Parathyroid adenoma (tissue), 2 donors: ENCODE measurements at regions not wholly inside any gene's neighbourhood (a gene's known extent, or its start where the extent isn't known, plus 50 kb on each side); places are given as distances from the start of the nearest gene placed in this dataset.
A peak's percentile ranks its signal among the peaks of the same experiment; 100 is the strongest.

Source experiments
- H2AFZ ChIP-seq: fragments of 300-600 bp; sonication (generic); one replicate; pipeline ENCODE4 v1.7.0; 2017; ENCODE audit warnings: antibody characterized with exemption, mild to moderate bottlenecking
- H3K27ac ChIP-seq: fragments of 300-600 bp; sonication (generic); one replicate; pipeline ENCODE4 v1.7.0; 2017
- H3K27me3 ChIP-seq: fragments of 300-600 bp; sonication (generic); one replicate; pipeline ENCODE4 v1.7.0; 2017; ENCODE audit warnings: low read length; ENCODE audit not compliant: control insufficient read depth, insufficient read depth
- H3K36me3 ChIP-seq: fragments of 300-600 bp; sonication (generic); one replicate; pipeline ENCODE4 v1.7.0; 2017; ENCODE audit warnings: low read length; ENCODE audit not compliant: control insufficient read depth, insufficient read depth
- H3K4me1 ChIP-seq: fragments of 300-600 bp; sonication (generic); one replicate; pipeline ENCODE4 v1.7.0; 2017; ENCODE audit warnings: control low read depth
- H3K4me2 ChIP-seq: fragments of 300-600 bp; sonication (generic); one replicate; pipeline ENCODE4 v1.7.0; 2017; ENCODE audit warnings: low read length
- H3K4me3 ChIP-seq: fragments of 300-600 bp; sonication (generic); one replicate; pipeline ENCODE4 v1.7.0; 2017; ENCODE audit warnings: low read depth, low read length
- H3K79me2 ChIP-seq: fragments of 300-600 bp; sonication (generic); one replicate; pipeline ENCODE4 v1.7.0; 2017; ENCODE audit warnings: control low read depth
- H3K9ac ChIP-seq: fragments of 300-600 bp; sonication (generic); one replicate; pipeline ENCODE4 v1.7.0; 2017; ENCODE audit warnings: mild to moderate bottlenecking
- H3K9me3 ChIP-seq: fragments of 300-600 bp; sonication (generic); one replicate; pipeline ENCODE4 v1.7.0; 2017; ENCODE audit warnings: low read length; ENCODE audit not compliant: control insufficient read depth
- CTCF ChIP-seq: fragments of 300-600 bp; sonication (generic); IDR thresholded peaks from one replicate; pipeline ENCODE4 v1.7.0; 2017; ENCODE audit warnings: antibody characterized with exemption, mild to moderate bottlenecking
- donor health status: primary hyperparathyroidism.

- H3K9ac ChIP-seq, result no peak overlapping the region
Observed at GRCh38 chr18:32549248-32550110, 78.8 kb upstream of the GAREM1 start.

GRCh38 chr18:32548688-32549087 lies 78.0 kb upstream of the GAREM1 start:
- Histone ChIP-seq H3K9me3 (no peaks in the 10 kb centered on the region), H3K27me3 (no peaks in the 10 kb centered on the region), H3K9ac (no peak overlapping the region), H3K27ac (no peak overlapping the region), H3K36me3 (no peaks in the 10 kb centered on the region), H2AFZ (no peak overlapping the region), H3K79me2 (no peaks in the 10 kb centered on the region), H3K4me2 (no peak overlapping the region), H3K4me1 (no peaks in the 10 kb centered on the region), H3K4me3 (no peak overlapping the region)
- no peak for TF ChIP-seq CTCF

More at GRCh38 chr18:32549248-32550110, 78.8 kb upstream of the GAREM1 start:
- Histone ChIP-seq H2AFZ (no peak overlapping the region), H3K4me2 (no peak overlapping the region), H3K79me2 (no peaks in the 10 kb centered on the region), H3K27ac (no peak overlapping the region), H3K36me3 (no peaks in the 10 kb centered on the region), H3K9me3 (no peaks in the 10 kb centered on the region), H3K27me3 (no peaks in the 10 kb centered on the region), H3K4me3 (no peak overlapping the region), H3K4me1 (no peaks in the 10 kb centered on the region)
- peak; percentile 76 for TF ChIP-seq CTCF

DNA sequence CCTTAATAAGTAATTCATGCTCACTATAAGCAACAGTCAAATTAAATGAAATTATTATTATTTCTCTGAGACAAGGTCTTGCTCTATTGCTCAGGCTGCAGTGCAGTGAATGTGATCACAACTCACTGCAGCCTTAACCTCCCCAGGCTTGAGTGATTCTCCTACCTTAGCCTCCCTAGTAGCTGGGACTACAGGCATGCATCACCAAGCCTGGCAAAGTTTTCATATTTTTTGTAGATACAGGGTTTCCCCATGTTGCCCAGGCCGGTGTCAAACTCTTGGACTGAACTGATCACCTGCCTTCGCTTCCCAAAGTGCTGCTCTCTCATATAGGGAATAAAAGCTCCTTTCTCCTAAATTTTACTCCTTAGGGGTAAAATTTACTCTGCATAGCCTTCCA lies 74.9 kb upstream of the GAREM1 start:
- no peaks in the 10 kb centered on the region for H3K36me3 ChIP-seq
- no peaks in the 10 kb centered on the region for H3K79me2 ChIP-seq
- no peak overlapping the region for H2AFZ ChIP-seq
- no peak overlapping the region for H3K4me3 ChIP-seq
- H3K9ac ChIP-seq, result no peak overlapping the region
- no peak for TF ChIP-seq CTCF
- H3K4me2 ChIP-seq, result no peak overlapping the region
- H3K27me3 ChIP-seq, result no peaks in the 10 kb centered on the region
- no peaks in the 10 kb centered on the region for H3K4me1 ChIP-seq
- H3K27ac ChIP-seq, result no peak overlapping the region
- no peaks in the 10 kb centered on the region for H3K9me3 ChIP-seq

DNA sequence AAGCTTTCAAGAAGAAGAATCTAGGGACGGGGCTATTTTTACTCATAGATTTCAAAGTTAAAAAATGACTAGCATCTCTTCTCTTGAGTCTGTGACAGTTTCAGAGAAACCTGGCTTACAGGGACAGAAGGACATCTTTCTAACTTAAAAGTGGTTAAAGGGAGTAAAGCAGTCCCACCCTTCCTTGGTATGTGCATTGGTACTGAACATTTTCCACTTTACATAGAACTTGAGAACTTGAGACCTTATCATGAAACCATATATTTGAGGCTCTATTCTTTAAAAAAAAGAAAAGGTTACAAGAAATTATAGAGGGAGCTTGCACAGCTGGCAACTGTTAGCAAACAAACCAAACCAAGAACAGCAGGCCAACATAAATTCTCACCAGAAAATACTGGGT lies 73.4 kb upstream of the GAREM1 start:
- H3K27me3 ChIP-seq, result no peaks in the 10 kb centered on the region
- no peaks in the 10 kb centered on the region for H3K4me1 ChIP-seq
- H3K79me2 ChIP-seq, result no peaks in the 10 kb centered on the region
- H3K27ac ChIP-seq, result no peak overlapping the region
- no peak overlapping the region for H3K9ac ChIP-seq
- H2AFZ ChIP-seq, result no peak overlapping the region
- no peaks in the 10 kb centered on the region for H3K36me3 ChIP-seq
- no peak overlapping the region for H3K4me2 ChIP-seq
- no peak overlapping the region for H3K4me3 ChIP-seq
- no peak for TF ChIP-seq CTCF
- no peaks in the 10 kb centered on the region for H3K9me3 ChIP-seq
